ENCODE measurements at regions not wholly inside any gene's neighbourhood (a gene's known extent, or its start where the extent isn't known, plus 50 kb on each side); places are given as distances from the start of the nearest gene placed in this dataset.
A peak's percentile ranks its signal among the peaks of the same experiment; 100 is the strongest.

- peak; percentile 99 for DNase-seq (ENCODE audit: low read depth)
- no peak overlapping the region for H3K4me3 ChIP-seq (ENCODE audit: control insufficient read depth, low read depth, low read length)
Observed at GRCh38 chr2:67917332-67918054, 145.3 kb downstream of the C1D start.

GRCh38 chr2:67918471-67918870 lies 144.3 kb downstream of the C1D start:
- no peak overlapping the region for H3K4me3 ChIP-seq (ENCODE audit: control insufficient read depth, low read depth, low read length)
- DNase-seq (ENCODE audit: low read depth): no peak
- TF ChIP-seq CTCF (IDR thresholded peaks at IDR 0.05; ENCODE audit: control insufficient read depth, insufficient read depth, low read depth, low read length, missing control alignments): no peak

More at GRCh38 chr2:67917332-67918054, 145.3 kb downstream of the C1D start:
- TF ChIP-seq CTCF (IDR thresholded peaks at IDR 0.05; ENCODE audit: control insufficient read depth, insufficient read depth, low read depth, low read length, missing control alignments): no peak

GRCh38 chr2:67919490-67919889 lies 143.3 kb downstream of the C1D start:
- no peak for TF ChIP-seq CTCF (IDR thresholded peaks at IDR 0.05; ENCODE audit: control insufficient read depth, insufficient read depth, low read depth, low read length, missing control alignments)
- DNase-seq (ENCODE audit: low read depth): no peak
- H3K4me3 ChIP-seq (ENCODE audit: control insufficient read depth, low read depth, low read length): no peak overlapping the region

- no peak for DNase-seq (ENCODE audit: low read depth)
- no peak overlapping the region for H3K4me3 ChIP-seq (ENCODE audit: control insufficient read depth, low read depth, low read length)
- TF ChIP-seq CTCF (IDR thresholded peaks at IDR 0.05; ENCODE audit: control insufficient read depth, insufficient read depth, low read depth, low read length, missing control alignments): no peak
Observed at GRCh38 chr2:67922080-67922785, 140.6 kb downstream of the C1D start.

GRCh38 chr2:67923696-67924095 lies 139.1 kb downstream of the C1D start:
- no peak overlapping the region for H3K4me3 ChIP-seq (ENCODE audit: control insufficient read depth, low read depth, low read length)
- no peak for TF ChIP-seq CTCF (IDR thresholded peaks at IDR 0.05; ENCODE audit: control insufficient read depth, insufficient read depth, low read depth, low read length, missing control alignments)
- no peak for DNase-seq (ENCODE audit: low read depth)

- DNase-seq (ENCODE audit: low read depth): no peak
Observed at GRCh38 chr2:67927501-67927900, 135.3 kb downstream of the C1D start.

More at GRCh38 chr2:67927501-67927900, 135.3 kb downstream of the C1D start:
- H3K4me3 ChIP-seq (ENCODE audit: control insufficient read depth, low read depth, low read length): no peak overlapping the region
- no peak for TF ChIP-seq CTCF (IDR thresholded peaks at IDR 0.05; ENCODE audit: control insufficient read depth, insufficient read depth, low read depth, low read length, missing control alignments)
